GM18498 (cell line): ENCODE measurements at regions not wholly inside any gene's neighbourhood (a gene's known extent, or its start where the extent isn't known, plus 50 kb on each side); places are given as distances from the start of the nearest gene placed in this dataset.

ENCODE experiments used
- ATAC-seq: cut with Tn5 transposase; IDR thresholded peaks from one replicate; pipeline ENCODE4 v1.9.1; 2021; ENCODE audit warnings: mild to moderate bottlenecking, moderate library complexity; ENCODE audit not compliant: unreplicated experiment

DNA sequence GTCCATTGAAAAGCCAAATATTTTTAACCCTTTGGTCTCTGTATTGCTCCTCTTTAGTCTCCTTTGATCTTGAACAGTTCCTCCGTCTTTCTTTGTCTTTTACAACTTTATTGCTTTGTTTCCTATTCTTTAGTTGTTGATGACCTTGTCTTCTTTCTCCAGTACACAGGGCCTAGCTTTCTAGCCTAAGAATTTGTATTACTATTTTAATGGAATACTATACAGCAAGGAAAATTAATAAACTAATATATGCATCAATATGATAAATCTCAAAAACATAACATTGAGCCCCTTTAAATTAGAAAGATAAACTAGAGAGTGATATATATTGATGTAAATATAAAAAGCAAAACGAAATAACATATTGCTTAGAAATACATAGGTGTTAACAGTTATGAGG is 88.7 kb downstream of the NR1D2 start:
- no peak for ATAC-seq

DNA sequence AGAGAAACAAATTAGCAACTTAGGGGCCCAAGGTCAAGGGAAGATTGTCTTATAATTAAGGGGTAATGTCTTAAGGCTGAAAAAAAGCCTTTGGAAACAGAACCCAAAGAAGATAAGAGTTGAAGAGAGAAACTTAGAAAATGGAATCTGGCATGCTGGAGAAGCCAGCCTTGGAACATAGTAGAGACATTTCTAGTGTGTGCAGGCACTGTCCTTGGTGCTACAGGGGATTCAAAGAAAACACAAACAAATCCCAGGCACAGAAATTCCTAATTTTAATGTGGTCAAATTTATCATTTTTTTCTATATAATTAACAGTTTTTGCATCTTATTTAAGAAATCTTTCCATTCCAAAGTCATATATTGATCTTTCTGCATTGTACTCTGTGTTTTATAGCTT is 89.4 kb downstream of the NR1D2 start:
- ATAC-seq: no peak

DNA sequence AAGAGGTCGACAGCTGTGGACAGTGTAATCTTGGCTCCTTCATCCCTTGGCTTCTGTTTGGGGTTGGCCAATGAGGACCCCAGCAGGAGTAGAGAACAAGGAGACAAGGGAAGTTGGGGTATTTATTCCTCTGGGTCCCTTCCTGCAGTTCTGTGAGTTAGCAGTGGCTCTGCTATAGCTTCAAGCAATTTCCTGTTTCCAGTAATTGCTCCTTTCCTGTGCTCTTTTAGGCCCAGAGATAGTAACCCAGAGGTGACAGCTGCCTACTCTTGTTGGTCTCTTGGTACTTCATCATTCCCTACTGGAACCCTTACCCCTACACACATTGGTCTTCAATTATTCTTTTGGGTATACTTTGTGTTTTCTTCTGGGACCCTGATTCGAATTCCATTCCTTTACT is 92.9 kb downstream of the NR1D2 start:
- no peak for ATAC-seq

DNA sequence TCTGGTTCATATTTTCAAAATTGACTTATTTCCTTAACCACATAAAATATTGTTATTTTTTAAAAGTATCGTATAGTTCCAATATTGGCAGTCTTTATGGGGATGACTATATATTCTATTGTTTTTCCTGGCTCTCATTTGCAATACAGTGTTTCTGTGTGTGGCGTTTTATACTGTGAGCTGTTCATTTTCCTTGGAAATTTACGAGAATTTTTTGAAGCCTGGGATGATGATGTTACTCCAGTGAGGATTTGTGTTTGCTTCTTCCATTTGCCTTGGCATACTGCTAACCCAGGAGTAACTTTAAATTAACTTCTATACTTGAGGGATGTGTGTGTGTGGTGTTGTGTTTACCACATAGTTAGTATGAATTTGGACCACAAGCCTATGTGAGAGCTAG is 95.2 kb downstream of the NR1D2 start:
- no peak for ATAC-seq

DNA sequence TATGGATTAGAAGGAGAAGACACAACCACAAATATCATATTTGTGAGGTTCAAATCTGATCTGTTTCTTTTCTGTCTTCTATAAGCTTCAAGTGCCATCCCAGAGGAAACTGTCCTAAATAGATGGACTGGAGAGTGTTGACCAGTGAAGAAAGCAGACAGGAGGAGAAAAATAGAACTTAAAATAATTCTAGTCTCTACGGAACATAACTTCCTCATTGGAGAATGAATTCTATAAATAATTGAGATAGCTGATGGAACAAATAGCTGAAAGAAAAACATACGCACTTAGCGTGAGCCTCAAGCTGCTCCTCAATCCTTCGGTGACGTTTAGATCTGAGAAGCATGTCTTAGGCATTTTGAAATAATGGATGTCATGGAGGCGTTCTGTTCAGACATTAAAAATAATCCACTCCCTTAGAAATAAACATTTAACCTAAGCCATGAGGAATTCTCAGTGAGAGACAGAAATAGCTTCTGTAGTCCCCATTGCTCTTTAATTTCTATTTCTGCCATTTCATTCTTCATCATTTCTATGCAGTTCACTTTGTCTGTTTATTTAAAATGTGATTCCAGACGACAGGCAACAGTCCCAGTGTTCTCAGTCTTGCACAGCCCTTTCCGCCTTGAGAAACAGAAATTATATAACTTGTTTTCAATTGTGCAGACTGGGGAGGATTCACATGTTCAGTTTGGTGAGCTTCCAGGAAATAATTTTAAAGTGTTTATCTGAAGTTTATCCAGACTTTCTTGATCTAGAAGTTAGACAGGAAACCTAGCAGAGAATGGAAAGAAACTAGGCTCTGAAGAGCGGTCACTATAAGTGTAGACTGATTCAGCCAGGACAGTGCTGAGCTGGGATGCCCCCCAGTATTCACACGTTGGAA is 97.3 kb downstream of the NR1D2 start:
- ATAC-seq: no peak

DNA sequence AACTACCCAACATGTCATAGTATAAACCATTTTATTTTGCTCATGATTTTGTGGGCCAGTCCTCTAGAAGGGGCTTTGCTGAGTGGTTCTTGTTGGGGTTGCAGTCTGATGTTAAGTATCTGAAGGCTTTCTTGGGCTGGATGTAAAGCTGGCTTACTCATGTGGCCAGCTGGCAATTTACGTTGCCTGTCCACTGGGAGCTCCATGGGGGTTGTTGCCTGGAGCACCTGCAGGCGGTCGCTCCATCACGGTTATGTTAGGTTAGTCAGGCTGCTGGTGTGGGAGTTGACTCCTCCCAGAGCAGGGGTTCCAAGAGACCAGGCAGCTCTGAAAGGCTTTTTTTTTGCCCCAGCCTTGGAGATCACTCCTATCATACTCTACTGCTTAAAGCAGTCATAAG is 98.1 kb downstream of the NR1D2 start:
- no peak for ATAC-seq

DNA sequence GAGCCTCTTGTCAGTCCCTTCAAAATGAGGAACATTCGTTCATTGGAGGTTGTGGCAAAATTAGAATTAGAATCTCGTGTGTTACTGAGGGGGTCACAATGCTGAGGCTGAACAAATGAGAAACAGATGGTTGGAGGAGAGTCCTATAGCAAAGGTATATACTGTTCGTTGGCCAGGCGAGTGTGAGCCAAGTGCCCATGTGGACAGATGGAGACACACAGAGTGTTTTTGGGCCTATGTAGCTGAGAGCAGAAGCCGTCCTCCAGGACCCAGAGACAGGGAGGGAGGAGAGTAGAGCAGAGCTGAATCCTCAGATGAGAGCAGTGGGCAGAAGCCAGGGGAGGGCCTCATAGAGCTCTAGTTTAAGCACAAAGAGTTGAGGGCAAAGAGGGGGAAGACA is 98.9 kb downstream of the NR1D2 start:
- ATAC-seq: no peak

DNA sequence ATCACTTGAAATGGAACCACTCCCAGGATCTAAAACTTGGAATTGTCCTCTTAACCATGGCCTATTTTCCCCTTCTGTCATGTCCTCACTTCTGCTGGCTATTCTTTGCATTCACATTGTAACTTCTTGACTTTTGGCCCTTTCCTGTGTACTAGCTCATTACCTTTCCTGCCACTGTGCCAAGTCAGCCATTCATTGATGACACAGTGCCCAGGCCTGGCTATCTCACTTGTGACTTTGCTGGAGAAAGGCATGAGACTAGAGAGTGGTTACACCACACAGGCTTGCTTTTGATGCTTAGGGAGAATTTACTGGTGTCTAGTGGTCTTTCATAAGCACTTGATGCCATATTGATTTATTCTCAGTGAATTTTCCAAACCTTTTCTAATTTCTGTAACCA is 101.1 kb downstream of the NR1D2 start:
- ATAC-seq: no peak

DNA sequence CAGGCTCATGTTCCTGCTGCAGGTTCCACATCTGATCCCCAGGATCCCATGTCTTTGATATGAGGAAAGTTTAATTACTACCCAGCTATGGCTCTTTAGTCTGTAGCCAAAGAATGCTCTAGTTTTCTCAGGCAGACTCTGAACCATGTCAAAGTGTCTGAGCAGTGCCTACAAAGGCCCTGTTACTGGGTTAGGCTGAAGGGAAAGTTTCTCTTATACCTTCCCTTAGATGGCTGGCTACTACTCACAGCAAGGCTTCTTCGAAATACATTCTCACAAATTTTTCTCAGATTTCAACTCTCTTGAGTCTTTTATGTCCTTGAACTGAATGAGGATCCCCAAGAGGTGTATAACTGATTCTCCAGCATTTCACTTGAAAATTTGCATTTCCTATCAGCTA is 102.4 kb downstream of the NR1D2 start:
- peak; percentile 47 for ATAC-seq

DNA sequence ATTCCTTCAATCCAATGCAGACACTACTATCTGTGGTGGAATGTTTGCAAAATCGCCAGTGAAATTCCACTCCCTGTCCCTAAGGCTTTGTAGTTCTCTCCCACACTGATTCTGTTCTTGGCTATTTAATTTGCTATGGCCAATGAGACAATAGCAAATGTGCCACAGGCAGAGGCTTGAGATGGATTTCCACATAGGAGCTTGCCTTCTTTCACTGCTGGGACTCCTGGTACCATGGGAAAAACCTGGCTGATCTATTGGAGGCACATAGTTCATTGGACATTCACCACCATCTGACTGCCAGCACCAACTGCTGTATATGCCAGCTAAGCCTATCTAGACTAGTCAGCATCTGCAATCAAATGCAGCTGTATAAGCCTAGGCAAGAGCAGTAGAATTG is 103.8 kb downstream of the NR1D2 start:
- no peak for ATAC-seq

DNA sequence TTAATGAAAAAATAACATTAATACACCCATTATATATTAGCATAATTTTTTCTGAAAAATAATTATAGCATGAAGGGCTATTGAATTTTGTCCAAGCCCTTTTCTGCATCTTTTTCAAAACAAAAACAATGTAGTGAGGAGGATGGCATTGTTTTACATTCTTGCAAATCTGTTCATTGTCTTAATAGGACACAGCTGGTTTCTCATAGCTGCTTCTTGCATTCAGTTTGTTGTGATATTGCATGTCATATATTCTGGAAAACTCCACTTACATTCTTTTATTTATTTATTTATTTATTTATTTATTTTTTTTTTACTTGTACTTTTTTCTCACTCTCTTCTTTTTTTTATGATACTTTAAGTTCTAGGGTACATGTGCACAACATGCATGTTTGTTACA is 107.4 kb downstream of the NR1D2 start:
- no peak for ATAC-seq

DNA sequence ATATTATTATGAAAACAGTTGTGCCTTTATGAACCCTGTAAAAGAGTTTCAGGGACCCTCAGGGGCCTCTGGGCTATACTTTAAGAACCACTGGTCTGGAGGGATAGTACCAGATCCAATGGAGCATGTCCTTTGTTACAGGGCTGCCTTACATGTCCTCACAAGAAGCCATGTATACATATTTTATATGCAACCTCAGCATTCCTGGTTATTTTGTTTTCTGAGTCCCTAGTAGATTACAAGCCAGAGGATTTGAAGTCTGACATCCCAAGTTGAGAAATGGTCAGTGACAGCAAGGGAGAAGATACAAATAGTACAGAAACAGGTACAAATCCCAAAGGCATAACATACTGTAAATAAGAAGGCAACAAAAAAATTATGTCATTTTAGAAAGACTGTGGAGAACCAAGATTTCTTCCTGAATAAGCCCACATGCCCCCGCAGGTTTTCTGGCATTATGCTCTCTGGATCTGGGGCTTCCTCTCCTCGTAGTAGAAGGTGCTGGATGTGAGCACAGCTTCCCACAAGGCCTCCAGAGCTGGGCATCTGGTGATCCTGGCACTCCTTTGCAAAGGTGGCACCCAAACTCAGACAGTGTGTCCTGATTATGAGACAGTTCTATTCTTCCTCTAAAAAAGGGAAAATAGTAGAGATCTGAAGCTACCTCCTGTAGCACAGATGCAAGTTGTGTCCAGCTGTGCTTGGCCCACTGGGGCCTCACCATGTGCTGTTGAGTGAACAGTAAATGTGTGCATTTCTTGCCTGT is 114.0 kb downstream of the NR1D2 start:
- no peak for ATAC-seq

DNA sequence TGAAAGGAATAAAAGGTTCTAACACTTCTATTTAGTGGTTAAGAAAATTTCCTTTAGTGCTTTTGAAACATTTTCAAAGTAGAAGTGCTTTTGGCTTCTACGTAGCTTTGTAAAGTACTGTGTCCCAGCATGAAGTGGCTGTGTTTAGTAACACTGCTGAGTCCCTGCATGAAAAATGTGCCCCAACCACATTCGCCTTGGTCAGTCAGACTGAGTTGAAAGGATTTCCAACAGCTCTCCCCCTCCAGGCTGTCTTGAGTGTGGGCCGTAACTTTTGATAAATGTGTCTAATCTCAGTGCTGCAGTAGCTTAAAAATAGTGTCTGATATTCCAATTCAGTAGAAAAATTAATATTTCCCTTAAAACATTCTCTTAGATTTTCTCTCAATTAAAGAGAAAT is 115.0 kb downstream of the NR1D2 start:
- no peak for ATAC-seq

DNA sequence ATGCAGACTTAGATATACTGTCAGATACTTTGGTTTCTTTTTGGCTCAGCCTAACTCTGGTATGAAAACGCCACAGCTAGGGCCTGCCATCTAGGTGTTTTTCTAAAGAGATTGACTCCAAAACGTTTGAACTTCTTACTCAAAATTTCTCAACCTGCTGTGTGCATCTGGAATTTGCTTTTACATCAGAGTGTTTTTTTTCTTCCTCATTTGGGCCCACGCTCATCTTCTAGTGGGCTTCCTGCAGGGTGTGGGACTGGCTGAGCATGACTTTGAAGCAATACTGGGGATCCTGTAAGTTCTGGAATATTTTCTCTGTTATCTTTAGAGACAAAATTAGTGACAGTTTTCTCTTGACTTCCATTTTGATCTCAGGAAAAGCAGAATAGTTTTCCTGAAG is 117.8 kb downstream of the NR1D2 start:
- ATAC-seq: no peak
